GM10248 (cell line): ENCODE measurements at regions not wholly inside any gene's neighbourhood (a gene's known extent, or its start where the extent isn't known, plus 50 kb on each side); places are given as distances from the start of the nearest gene placed in this dataset.

Experiments used
- CTCF ChIA-PET: fragments of 300-600 bp; sonication (Branson Sonifier 250); formaldehyde crosslinking; extraction: SDS; loops from one replicate; lab custom pipeline; 2021; ENCODE audit warnings: antibody characterized with exemption; lab: Yijun Ruan, JAX
- POLR2A ChIA-PET: fragments of 350-650 bp; sonication (Branson Sonifier 250); formaldehyde crosslinking; extraction: SDS; loops from one replicate; lab custom pipeline; 2020; ENCODE audit warnings: antibody characterized with exemption; lab: Yijun Ruan, JAX
- DNase-seq: peaks from one replicate; pipeline ENCODE4 v3.0.0; 2012; ENCODE audit errors: extremely low spot score
- CTCF ChIP-seq: IDR thresholded peaks from 2 replicates; pipeline ENCODE4 v1.5.1; 2012; ENCODE audit warnings: mild to moderate bottlenecking, low read depth; ENCODE audit errors: extremely low read depth, missing control alignments, control extremely low read depth

- ChIA-PET CTCF (interaction anchor here (1.2 to 1.5 kb wide), 2 partner anchors 8 to 25 kb away, joined by 4 to 5 read pairs; no protein-coding TSS in a partner anchor), POLR2A (no interaction called here)
- no peak for DNase-seq
- no peak for TF ChIP-seq CTCF
Measured at GRCh38 chr2:67760995-67761394, 301.8 kb downstream of the C1D start.

GRCh38 chr2:67771380-67771779 is 291.4 kb downstream of the C1D start:
- POLR2A ChIA-PET: no interaction called here
- CTCF ChIA-PET: no interaction called here
- no peak for TF ChIP-seq CTCF
- no peak for DNase-seq

GRCh38 chr2:67772216-67773170 is 290.3 kb downstream of the C1D start:
- ChIA-PET CTCF (interaction anchor here (1.0 kb wide), 1 partner anchor 9 kb away, joined by 4 read pairs; no protein-coding TSS in a partner anchor), POLR2A (no interaction called here)
- DNase-seq: no peak
- no peak for TF ChIP-seq CTCF

GRCh38 chr2:67773851-67774250 is 289.0 kb downstream of the C1D start:
- POLR2A ChIA-PET: no interaction called here
- DNase-seq: no peak
- CTCF ChIA-PET: interaction anchor here (0.7 to 1.4 kb wide), 3 partner anchors 8 to 16 kb away, joined by 3 read pairs; no protein-coding TSS in a partner anchor
- TF ChIP-seq CTCF: no peak

- no peak for TF ChIP-seq CTCF
- CTCF ChIA-PET: interaction anchor here (1.6 kb wide), 1 partner anchor 19 kb away, joined by 4 read pairs; no protein-coding TSS in a partner anchor
- POLR2A ChIA-PET: no interaction called here
- DNase-seq: no peak
Measured at GRCh38 chr2:67776276-67776675, 286.5 kb downstream of the C1D start.

GRCh38 chr2:67777010-67777409 is 285.8 kb downstream of the C1D start:
- ChIA-PET CTCF (interaction anchor here (1.5 to 1.8 kb wide), 2 partner anchors 10 to 11 kb away, joined by 4 to 7 read pairs; no protein-coding TSS in a partner anchor), POLR2A (no interaction called here)
- no peak for TF ChIP-seq CTCF
- DNase-seq: no peak
